Transverse colon (tissue), 3 donors: ENCODE measurements at regions not wholly inside any gene's neighbourhood (a gene's known extent, or its start where the extent isn't known, plus 50 kb on each side); places are given as distances from the start of the nearest gene placed in this dataset.

Experiments used
- EP300 ChIP-seq: sonication (generic); formaldehyde crosslinking; IDR thresholded peaks from one replicate; pipeline ENCODE4 v1.6.1; 2017; ENCODE audit warnings: antibody characterized with exemption, low read depth
- TF ChIP-seq, protein P1 (sequence below), 5 experiments: fragments of 200-600 bp in 3 of 5; fragments of 450-650 bp in 2 of 5; sonication (generic) in 3 of 5; IDR thresholded peaks; 1 replicate in 2 of 5; 2 replicates in 3 of 5; pipeline ENCODE4 v1.5.1; 2016 to 2017; ENCODE audit warnings: antibody characterized with exemption in 5 of 5, inconsistent platforms in 3 of 5, mild to moderate bottlenecking in 2 of 5, moderate library complexity in 1 of 5

DNA sequence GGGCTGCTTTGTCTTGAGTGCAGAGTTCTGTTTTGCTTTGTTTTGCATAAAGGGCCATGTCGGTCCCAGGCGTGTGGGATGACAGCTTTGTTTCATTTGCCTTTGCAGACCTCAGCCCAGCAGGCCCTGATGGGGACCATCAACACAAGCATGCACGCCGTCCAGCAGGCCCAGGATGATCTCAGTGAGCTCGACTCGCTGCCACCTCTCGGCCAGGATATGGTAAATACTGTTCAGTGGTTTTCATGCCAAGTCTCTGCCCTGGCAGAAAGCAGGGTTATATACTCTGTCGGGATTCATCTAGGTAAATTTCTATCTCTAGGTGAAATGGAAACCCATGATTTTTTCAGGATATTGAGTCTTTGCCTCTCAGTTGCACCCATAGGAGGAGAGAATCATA, 343.9 kb upstream of the TPM1 start:
- TF ChIP-seq EP300: no peak
- TF ChIP-seq, protein P1, sequence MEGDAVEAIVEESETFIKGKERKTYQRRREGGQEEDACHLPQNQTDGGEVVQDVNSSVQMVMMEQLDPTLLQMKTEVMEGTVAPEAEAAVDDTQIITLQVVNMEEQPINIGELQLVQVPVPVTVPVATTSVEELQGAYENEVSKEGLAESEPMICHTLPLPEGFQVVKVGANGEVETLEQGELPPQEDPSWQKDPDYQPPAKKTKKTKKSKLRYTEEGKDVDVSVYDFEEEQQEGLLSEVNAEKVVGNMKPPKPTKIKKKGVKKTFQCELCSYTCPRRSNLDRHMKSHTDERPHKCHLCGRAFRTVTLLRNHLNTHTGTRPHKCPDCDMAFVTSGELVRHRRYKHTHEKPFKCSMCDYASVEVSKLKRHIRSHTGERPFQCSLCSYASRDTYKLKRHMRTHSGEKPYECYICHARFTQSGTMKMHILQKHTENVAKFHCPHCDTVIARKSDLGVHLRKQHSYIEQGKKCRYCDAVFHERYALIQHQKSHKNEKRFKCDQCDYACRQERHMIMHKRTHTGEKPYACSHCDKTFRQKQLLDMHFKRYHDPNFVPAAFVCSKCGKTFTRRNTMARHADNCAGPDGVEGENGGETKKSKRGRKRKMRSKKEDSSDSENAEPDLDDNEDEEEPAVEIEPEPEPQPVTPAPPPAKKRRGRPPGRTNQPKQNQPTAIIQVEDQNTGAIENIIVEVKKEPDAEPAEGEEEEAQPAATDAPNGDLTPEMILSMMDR (IDR thresholded peaks at IDR 0.05): no peak
